GM21723 (cell line): ENCODE measurements at regions not wholly inside any gene's neighbourhood (a gene's known extent, or its start where the extent isn't known, plus 50 kb on each side); places are given as distances from the start of the nearest gene placed in this dataset.
"Not testable (repeated sequence)": the region's sequence is repeated elsewhere in the genome, so short reads cannot be mapped to it uniquely, and the experiment has no call there.

Experiments
- ATAC-seq: cut with Tn5 transposase; IDR thresholded peaks from one replicate; pipeline ENCODE4 v1.9.1; 2021; ENCODE audit warnings: mild to moderate bottlenecking, moderate library complexity; ENCODE audit not compliant: unreplicated experiment

GRCh38 chr5:102068870-102069269 lies 227.2 kb downstream of the SLCO4C1 start:
- no peak for ATAC-seq

- no peak for ATAC-seq
Measured at GRCh38 chr5:102049517-102049916, 246.6 kb downstream of the SLCO4C1 start.

GRCh38 chr5:102048940-102049339 lies 247.1 kb downstream of the SLCO4C1 start:
- no peak for ATAC-seq

- ATAC-seq: not testable (repeated sequence)
Measured at GRCh38 chr5:102047073-102047472, 249.0 kb downstream of the SLCO4C1 start.

GRCh38 chr5:102040326-102040725 lies 255.8 kb downstream of the SLCO4C1 start:
- ATAC-seq: no peak

- ATAC-seq: no peak
Measured at GRCh38 chr5:102036927-102037326, 259.2 kb downstream of the SLCO4C1 start.

- no peak for ATAC-seq
Measured at GRCh38 chr5:102031711-102032110, 264.4 kb downstream of the SLCO4C1 start.

GRCh38 chr5:102018690-102019089 lies 277.4 kb downstream of the SLCO4C1 start:
- ATAC-seq: no peak

GRCh38 chr5:102018279-102018678 lies 277.8 kb downstream of the SLCO4C1 start:
- no peak for ATAC-seq

GRCh38 chr5:102014371-102014770 lies 281.7 kb downstream of the SLCO4C1 start:
- no peak for ATAC-seq

- no peak for ATAC-seq
Measured at GRCh38 chr5:102010644-102011043, 285.4 kb downstream of the SLCO4C1 start.

GRCh38 chr5:101997235-101997634 lies 298.8 kb downstream of the SLCO4C1 start:
- ATAC-seq: no peak

GRCh38 chr5:101995585-101995984 lies 300.5 kb downstream of the SLCO4C1 start:
- ATAC-seq: no peak

- ATAC-seq: no peak
Measured at GRCh38 chr5:101991486-101991885, 304.6 kb downstream of the SLCO4C1 start.

GRCh38 chr5:101989659-101990058 lies 306.4 kb downstream of the SLCO4C1 start:
- ATAC-seq: no peak

GRCh38 chr5:101977729-101978345 lies 318.2 kb downstream of the SLCO4C1 start:
- peak; percentile 95 for ATAC-seq

- no peak for ATAC-seq
Measured at GRCh38 chr5:101976933-101977332, 319.2 kb downstream of the SLCO4C1 start.

- no peak for ATAC-seq
Measured at GRCh38 chr5:101969742-101970141, 326.3 kb downstream of the SLCO4C1 start.

GRCh38 chr5:101966476-101966875 lies 329.6 kb downstream of the SLCO4C1 start:
- ATAC-seq: no peak

- no peak for ATAC-seq
Measured at GRCh38 chr5:101955891-101956290, 340.2 kb downstream of the SLCO4C1 start.

GRCh38 chr5:101950019-101950418 lies 346.1 kb downstream of the SLCO4C1 start:
- ATAC-seq: no peak

- no peak for ATAC-seq
Measured at GRCh38 chr5:101948615-101949014, 347.5 kb downstream of the SLCO4C1 start.

- no peak for ATAC-seq
Measured at GRCh38 chr5:101943784-101944183, 352.3 kb downstream of the SLCO4C1 start.
